ENCODE measurements at regions not wholly inside any gene's neighbourhood (a gene's known extent, or its start where the extent isn't known, plus 50 kb on each side); places are given as distances from the start of the nearest gene placed in this dataset.

DNA sequence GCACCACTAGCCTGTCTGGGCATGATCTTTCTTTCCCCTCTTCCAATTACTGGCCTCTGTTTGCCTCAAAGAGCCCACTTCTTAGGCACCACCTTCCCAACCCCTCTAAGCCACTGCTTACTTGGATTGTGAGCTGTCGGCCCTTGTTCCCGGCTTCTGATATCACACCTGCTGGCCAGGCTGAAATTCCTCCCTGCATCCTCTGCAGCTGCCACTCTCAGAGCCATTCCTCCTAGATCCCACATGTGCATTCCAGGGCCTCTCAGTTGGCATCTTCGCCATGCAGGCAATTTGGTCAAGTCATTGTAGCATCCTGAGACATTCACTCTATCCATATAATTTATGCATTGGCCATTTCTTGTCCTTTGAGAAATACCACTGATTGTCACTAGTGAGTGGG lies 135.9 kb downstream of the OLIG3 start:
- DNase-seq (ENCODE audit: low read depth), result no peak
- H3K4me3 ChIP-seq (ENCODE audit: low read length), result no peak overlapping the region
- TF ChIP-seq, protein P1, sequence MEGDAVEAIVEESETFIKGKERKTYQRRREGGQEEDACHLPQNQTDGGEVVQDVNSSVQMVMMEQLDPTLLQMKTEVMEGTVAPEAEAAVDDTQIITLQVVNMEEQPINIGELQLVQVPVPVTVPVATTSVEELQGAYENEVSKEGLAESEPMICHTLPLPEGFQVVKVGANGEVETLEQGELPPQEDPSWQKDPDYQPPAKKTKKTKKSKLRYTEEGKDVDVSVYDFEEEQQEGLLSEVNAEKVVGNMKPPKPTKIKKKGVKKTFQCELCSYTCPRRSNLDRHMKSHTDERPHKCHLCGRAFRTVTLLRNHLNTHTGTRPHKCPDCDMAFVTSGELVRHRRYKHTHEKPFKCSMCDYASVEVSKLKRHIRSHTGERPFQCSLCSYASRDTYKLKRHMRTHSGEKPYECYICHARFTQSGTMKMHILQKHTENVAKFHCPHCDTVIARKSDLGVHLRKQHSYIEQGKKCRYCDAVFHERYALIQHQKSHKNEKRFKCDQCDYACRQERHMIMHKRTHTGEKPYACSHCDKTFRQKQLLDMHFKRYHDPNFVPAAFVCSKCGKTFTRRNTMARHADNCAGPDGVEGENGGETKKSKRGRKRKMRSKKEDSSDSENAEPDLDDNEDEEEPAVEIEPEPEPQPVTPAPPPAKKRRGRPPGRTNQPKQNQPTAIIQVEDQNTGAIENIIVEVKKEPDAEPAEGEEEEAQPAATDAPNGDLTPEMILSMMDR (conservative IDR thresholded peaks at IDR 0.05; ENCODE audit: low read depth, low read length), result no peak

DNA sequence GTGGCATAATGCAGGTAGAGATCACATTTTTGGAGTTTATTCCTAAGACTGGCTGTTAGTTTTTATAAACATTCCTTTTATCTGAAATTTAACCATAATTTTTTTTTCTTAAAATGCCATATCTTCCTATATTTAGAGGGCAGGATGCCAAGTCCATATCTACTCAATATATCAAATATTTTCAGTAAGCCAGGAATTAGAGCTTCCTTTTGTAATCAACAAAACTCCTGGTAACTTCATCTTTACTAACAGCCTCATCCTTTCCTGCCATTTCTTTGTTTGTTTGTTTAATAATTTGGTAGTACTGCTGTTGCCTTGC lies 136.3 kb downstream of the OLIG3 start:
- TF ChIP-seq, protein P1 (conservative IDR thresholded peaks at IDR 0.05; ENCODE audit: low read depth, low read length), result no peak
- no peak overlapping the region for H3K4me3 ChIP-seq (ENCODE audit: low read length)
- no peak for DNase-seq (ENCODE audit: low read depth)

DNA sequence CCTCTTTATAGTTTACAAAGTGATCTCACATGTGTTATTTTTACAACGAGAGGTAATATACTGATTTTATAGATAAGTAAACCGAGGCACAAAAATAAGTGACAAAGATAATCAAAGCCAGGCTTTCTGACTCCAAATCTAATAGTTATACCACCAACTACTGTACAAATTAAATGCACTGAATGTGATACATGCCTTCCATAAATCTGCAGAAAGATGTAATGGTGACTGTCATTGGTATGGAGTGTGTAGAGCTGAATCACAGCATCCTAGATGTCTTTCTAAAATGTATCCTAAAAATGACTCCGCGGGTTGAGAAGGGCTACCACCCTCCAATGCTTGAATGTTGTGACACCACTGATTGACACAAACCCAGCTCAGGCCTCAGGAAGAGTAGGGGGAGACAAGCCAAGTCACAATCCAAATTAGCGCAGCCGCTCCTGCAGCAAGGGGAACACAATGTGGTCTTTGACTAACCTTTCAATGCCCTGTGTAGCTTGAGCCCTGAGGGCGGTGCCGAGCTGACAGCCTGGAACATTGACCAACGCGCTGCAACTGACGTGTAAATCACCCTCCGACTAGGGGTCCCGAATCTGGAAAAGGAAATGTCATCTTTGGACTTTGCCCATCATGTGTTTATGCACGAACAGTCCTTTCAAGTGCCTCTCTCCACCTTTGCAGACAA lies 136.8 kb downstream of the OLIG3 start:
- TF ChIP-seq, protein P1 (conservative IDR thresholded peaks at IDR 0.05; ENCODE audit: low read depth, low read length), result no peak
- H3K4me3 ChIP-seq (ENCODE audit: low read length), result no peak overlapping the region
- DNase-seq (ENCODE audit: low read depth), result no peak

DNA sequence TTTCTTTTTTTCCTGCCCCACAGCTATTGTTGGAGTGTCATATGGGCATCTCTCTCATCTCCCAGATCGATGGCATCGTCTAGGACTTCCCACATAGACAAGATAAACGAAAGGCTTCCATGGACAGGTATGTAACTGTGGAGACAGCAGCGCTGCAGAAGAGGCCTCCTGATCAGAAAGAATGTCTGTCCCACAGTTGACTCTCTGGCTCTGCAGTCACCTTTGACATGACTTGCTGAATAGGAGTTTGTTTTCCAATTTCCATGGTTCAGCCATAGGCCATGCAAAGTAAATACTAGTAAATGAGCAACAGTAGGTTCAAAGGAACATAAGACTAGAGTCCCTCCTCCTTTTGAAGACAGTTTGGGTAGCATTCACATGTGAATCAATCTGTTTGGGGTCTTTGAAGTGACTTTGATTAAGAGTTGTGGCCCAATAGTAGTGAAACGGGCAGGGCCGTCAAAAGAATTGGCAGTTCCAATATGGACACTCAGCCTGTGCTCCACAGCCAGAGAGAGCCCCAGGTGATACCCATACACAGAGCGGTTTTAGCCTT lies 134.7 kb upstream of the IFNGR1 start:
- TF ChIP-seq, protein P1 (conservative IDR thresholded peaks at IDR 0.05; ENCODE audit: low read depth, low read length), result no peak
- no peak for DNase-seq (ENCODE audit: low read depth)
- H3K4me3 ChIP-seq (ENCODE audit: low read length), result no peak overlapping the region

DNA sequence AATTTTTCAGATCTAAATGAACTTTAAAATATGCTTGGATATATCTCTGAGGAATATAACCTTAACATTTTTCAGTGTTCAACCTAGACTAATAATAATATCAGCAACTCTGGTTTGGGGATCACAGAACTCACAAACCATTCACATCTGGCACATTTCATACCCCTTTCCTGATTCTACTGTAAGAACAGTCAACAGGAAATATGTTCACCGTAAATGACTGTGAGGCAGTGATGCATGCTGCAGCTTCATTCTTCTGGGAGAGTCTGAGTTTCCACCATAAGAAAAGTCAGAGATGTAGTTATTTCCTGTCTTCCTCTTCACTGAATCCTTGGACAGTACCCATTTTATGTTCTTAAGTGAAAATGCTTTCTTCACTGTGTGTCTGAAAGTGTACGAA lies 134.2 kb upstream of the IFNGR1 start:
- DNase-seq (ENCODE audit: low read depth), result no peak
- TF ChIP-seq, protein P1 (conservative IDR thresholded peaks at IDR 0.05; ENCODE audit: low read depth, low read length), result no peak
- H3K4me3 ChIP-seq (ENCODE audit: low read length), result no peak overlapping the region

DNA sequence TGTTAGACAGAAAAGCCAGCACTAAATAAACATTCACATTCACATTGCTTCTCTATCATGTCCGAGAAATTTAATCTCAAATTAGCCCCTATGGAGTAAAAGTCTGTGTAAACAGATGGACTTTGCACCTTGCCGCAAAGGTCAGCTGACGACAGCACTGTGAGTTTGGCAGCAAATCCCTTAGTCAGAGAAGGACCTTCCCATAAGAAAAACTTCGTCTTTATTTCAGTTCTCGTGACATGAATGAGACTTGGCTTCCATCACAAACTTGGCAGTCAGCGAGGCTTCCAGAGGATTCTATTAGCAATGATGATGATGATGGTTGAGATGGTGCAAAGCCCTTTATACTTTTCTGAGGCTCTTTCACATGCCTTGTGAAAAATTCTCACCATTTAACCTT lies 133.7 kb upstream of the IFNGR1 start:
- TF ChIP-seq, protein P1 (conservative IDR thresholded peaks at IDR 0.05; ENCODE audit: low read depth, low read length), result no peak
- DNase-seq (ENCODE audit: low read depth), result no peak
- H3K4me3 ChIP-seq (ENCODE audit: low read length), result no peak overlapping the region

DNA sequence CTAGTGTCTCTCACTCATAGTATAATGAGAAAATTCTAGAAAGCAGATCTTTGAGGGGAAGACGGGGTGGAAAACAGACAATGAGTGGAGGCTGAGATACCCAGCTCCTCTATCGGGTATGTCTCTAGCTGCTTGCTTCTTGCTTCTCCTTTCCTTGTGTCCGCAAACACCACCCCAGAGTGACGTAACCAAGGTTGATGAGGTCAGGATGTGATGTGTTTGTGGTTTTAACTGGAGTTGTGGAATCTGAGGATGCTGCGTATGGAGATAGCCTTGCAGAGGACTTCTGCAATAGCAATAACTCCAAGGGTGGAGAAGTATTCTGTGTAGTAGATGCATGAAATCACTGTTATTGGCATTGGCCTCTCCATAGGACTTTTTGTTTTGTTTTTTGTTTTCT lies 132.7 kb upstream of the IFNGR1 start:
- DNase-seq (ENCODE audit: low read depth), result no peak
- no peak overlapping the region for H3K4me3 ChIP-seq (ENCODE audit: low read length)
- TF ChIP-seq, protein P1 (conservative IDR thresholded peaks at IDR 0.05; ENCODE audit: low read depth, low read length), result no peak

Data from retinal pigment epithelial cell (primary cell).